Left kidney (tissue), 1 donor: ENCODE measurements at regions not wholly inside any gene's neighbourhood (a gene's known extent, or its start where the extent isn't known, plus 50 kb on each side); places are given as distances from the start of the nearest gene placed in this dataset.

Source experiments
- DNase-seq: peaks from one replicate; pipeline ENCODE4 v3.0.0-alpha.2; 2013

GRCh38 chr1:209277662-209278061 is 305.9 kb upstream of the CAMK1G start:
- no peak for DNase-seq

GRCh38 chr1:209291715-209292114 is 291.8 kb upstream of the CAMK1G start:
- no peak for DNase-seq

- DNase-seq: no peak
Observed at GRCh38 chr1:209302779-209303568, 280.5 kb upstream of the CAMK1G start.

GRCh38 chr1:209304166-209304565 is 279.3 kb upstream of the CAMK1G start:
- DNase-seq: no peak

GRCh38 chr1:209305221-209305954 is 278.1 kb upstream of the CAMK1G start:
- no peak for DNase-seq

GRCh38 chr1:209307846-209308245 is 275.7 kb upstream of the CAMK1G start:
- no peak for DNase-seq

- DNase-seq: no peak
Observed at GRCh38 chr1:209309198-209309597, 274.3 kb upstream of the CAMK1G start.

- DNase-seq: no peak
Observed at GRCh38 chr1:209311770-209312169, 271.7 kb upstream of the CAMK1G start.

GRCh38 chr1:209316929-209317328 is 266.6 kb upstream of the CAMK1G start:
- DNase-seq: no peak

GRCh38 chr1:209318181-209319056 is 265.1 kb upstream of the CAMK1G start:
- DNase-seq: no peak

- no peak for DNase-seq
Observed at GRCh38 chr1:209319057-209319432, 264.5 kb upstream of the CAMK1G start.

GRCh38 chr1:209319549-209319948 is 264.0 kb upstream of the CAMK1G start:
- DNase-seq: no peak

- DNase-seq: no peak
Observed at GRCh38 chr1:209323743-209324142, 259.8 kb upstream of the CAMK1G start.

GRCh38 chr1:209324901-209325871 is 258.3 kb upstream of the CAMK1G start:
- no peak for DNase-seq

- DNase-seq: no peak
Observed at GRCh38 chr1:209326076-209326475, 257.4 kb upstream of the CAMK1G start.

GRCh38 chr1:209326831-209327230 is 256.7 kb upstream of the CAMK1G start:
- no peak for DNase-seq

GRCh38 chr1:209328196-209328595 is 255.3 kb upstream of the CAMK1G start:
- DNase-seq: no peak

GRCh38 chr1:209335178-209335577 is 248.3 kb upstream of the CAMK1G start:
- DNase-seq: no peak

GRCh38 chr1:209341146-209341545 is 242.4 kb upstream of the CAMK1G start:
- DNase-seq: no peak

- no peak for DNase-seq
Observed at GRCh38 chr1:209341673-209342420, 241.7 kb upstream of the CAMK1G start.
